Skin epidermis (tissue), 12 donors: ENCODE measurements at regions not wholly inside any gene's neighbourhood (a gene's known extent, or its start where the extent isn't known, plus 50 kb on each side); places are given as distances from the start of the nearest gene placed in this dataset.

ENCODE experiments used
- H3K27ac ChIP-seq, 21 experiments: fragments of 200-600 bp; sonication (generic) in 11 of 21; one replicate each; pipeline ENCODE4 v1.5.0; 2020; ENCODE audit warnings: mild to moderate bottlenecking in 3 of 21, inconsistent platforms in 2 of 21, moderate library complexity in 2 of 21
- H3K4me3 ChIP-seq, 7 experiments: fragments of 200-600 bp; sonication (generic) in 2 of 7; one replicate each; pipeline ENCODE4 v1.5.0; 2020; ENCODE audit warnings: inconsistent platforms in 2 of 7, mild to moderate bottlenecking in 2 of 7, moderate library complexity in 1 of 7

- H3K27ac ChIP-seq = no peak overlapping the region
- H3K4me3 ChIP-seq = no peak overlapping the region
Measured at GRCh38 chr1:195948123-195948895, 659.9 kb downstream of the KCNT2 start.

DNA sequence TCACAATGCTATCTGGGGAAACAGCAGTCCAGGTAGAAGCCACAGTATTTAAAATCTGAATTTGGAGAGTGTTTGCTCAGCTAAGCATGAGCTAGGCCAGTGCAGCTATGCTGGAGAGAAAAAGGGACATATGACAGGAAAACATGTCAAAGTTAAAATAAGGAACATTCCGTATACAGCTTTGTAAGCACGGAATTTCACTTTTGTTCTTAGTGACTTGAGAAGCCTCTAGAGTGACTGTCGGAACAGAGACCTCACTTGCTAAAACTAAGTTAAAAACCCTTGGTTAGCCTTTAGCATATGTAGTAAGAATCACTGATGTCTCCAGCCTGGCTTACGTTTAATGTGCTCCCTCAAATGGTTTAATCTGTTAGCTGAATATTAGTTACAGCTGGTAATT, 661.7 kb downstream of the KCNT2 start:
- H3K27ac ChIP-seq = no peak overlapping the region
- no peak overlapping the region for H3K4me3 ChIP-seq

DNA sequence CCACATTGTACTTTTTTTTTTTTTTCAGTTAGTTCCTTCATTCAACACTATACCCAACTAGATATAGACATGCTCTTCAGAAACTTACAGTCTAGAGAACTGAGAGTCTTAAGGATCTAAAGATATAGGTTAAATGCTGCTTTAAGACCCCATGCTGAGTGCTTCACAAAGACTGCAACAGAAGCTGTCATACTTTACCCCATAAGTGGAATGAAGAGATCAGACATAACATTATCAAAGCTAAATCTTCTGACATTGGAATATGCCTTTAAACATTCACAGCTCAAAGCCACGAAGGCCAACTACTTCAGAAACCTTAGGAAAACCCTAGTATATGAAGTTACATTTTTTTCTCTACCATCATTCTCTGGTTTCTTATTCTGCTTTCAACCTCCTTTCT, 666.4 kb downstream of the KCNT2 start:
- Histone ChIP-seq H3K4me3 (no peak overlapping the region), H3K27ac (no peak overlapping the region)

DNA sequence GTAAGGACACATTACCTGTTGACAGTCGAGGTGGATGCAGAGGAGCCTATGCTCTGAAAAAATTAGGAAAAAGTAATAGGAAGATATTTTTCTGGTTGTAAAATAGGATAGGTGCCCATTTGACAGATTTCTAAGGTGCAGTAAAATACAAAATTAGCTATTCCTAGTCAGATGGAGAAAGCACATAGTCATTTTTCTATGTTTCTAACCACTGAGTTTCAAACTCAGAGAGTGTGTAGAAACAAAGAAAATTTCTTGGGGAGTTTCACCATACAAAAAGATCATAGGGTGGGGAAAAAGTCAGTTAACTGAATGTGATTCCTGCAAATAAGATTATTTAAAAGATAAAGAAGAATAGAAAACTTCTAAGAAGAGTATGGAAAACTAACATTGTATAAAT, 666.9 kb downstream of the KCNT2 start:
- no peak overlapping the region for H3K4me3 ChIP-seq
- no peak overlapping the region for H3K27ac ChIP-seq

DNA sequence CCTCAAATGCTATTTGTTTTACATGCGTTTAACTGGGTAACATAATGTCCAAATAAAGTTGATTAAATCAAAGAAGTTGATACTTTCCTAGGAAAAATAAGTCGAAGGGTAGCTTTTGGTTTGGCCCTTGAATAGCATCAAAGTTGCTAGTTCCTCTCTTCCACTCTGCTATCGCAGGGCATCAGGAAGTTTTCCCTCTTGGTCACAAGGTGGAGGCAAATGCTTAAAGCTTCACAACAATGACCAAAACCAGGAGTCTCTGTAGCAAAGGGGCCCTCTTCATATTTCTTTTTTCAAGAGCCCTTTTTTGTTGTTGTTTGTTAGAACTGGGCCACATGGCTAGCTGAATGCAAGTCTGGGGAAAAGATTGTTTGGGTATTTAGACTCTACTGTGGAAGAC, 668.4 kb downstream of the KCNT2 start:
- Histone ChIP-seq H3K27ac (no peak overlapping the region), H3K4me3 (no peak overlapping the region)

DNA sequence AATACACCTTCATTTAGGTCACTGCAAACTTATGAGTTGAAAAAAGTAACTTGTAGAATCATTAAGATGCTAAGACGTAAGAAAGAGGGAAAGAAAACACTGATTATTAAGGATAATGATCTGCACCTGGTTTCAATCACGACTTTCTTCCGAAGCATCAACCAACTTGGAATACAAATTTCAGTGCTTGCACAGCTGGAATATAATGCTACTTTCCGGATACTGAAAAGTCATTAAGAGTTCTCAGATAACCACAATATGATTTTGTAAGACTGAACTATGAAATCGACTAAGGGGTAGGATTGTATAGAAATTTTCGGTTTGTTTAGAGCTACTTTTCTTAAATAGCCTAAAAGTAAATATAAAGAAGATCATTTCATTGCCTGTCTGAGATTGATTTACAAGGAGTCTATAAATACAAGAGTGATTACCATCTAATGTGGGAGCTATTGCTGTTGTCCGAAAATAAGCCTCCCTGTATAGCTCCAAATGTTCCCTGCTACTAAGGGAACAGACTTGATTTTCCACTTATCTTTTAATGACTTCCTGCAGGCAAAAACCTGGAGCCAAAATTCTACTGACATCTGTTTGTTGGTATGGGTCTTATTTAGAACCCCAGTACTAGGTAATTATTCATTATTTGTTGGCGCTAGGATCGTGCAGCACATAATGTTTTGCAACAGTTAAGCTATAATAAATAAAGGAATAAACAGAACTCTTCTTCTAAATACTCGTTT, 673.3 kb downstream of the KCNT2 start:
- no peak overlapping the region for H3K4me3 ChIP-seq
- no peak overlapping the region for H3K27ac ChIP-seq

GRCh38 chr1:195933835-195934234, 674.4 kb downstream of the KCNT2 start:
- Histone ChIP-seq H3K27ac (no peak overlapping the region), H3K4me3 (no peak overlapping the region)

- Histone ChIP-seq H3K4me3 (no peak overlapping the region), H3K27ac (no peak overlapping the region)
Measured at GRCh38 chr1:195915826-195916225, 692.4 kb downstream of the KCNT2 start.

GRCh38 chr1:195909061-195909460, 699.2 kb downstream of the KCNT2 start:
- H3K27ac ChIP-seq = no peak overlapping the region
- no peak overlapping the region for H3K4me3 ChIP-seq

DNA sequence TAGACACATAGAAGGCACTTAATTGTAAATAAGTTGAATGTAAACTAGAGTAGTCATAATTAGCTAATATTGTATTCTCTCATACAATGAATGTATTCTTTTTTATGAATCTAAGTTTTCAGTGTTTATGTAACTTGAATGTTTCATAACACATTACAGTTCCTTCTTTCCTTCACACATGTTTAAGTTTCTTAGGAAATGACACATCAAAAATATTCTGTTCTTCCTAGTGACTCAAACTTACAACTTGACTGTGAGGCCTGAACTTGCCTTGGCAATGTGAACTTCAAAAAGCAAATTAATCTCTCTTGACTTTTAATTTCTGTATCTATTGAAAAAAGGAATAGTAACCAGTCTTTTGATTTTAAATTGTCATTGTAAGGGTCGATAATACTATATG, 700.1 kb downstream of the KCNT2 start:
- H3K27ac ChIP-seq = no peak overlapping the region
- no peak overlapping the region for H3K4me3 ChIP-seq

DNA sequence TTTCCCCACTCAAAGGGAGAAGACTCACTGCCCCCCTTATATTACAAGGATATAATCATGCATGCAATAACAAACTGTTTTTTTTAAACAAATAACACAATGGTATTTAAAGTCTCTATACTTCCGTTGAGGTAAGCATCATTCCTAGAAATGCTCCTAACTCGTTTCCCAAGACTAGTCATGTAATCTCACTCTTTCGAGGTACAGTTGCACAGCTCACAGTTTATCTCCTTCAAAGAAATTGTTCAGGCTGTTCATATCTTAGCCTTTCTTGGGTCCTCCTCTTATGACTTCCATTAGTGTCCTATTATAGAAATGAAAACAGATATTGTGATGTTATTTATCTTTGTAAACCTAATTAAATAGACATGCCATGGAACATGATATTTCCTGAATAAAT, 705.0 kb downstream of the KCNT2 start:
- no peak overlapping the region for H3K27ac ChIP-seq
- H3K4me3 ChIP-seq = no peak overlapping the region

DNA sequence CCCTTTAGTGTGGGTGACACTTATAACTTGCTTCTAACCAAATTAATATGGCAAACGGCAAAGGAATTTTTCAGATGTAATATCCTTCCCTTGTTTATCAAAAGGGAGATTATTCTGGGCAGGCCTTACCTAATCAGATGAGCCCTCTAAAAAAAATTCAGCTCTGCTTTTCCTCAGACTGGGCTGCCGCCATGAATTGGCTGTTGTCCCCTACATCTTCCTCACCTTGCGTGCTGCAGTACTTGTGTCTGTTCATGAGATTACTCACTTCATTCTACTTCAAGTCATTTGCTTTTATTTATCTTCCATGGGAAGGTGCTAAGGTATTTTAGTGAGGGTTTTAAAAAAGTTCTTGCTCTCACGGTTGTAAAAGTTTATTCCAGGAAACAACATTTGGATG, 705.5 kb downstream of the KCNT2 start:
- Histone ChIP-seq H3K4me3 (no peak overlapping the region), H3K27ac (no peak overlapping the region)

DNA sequence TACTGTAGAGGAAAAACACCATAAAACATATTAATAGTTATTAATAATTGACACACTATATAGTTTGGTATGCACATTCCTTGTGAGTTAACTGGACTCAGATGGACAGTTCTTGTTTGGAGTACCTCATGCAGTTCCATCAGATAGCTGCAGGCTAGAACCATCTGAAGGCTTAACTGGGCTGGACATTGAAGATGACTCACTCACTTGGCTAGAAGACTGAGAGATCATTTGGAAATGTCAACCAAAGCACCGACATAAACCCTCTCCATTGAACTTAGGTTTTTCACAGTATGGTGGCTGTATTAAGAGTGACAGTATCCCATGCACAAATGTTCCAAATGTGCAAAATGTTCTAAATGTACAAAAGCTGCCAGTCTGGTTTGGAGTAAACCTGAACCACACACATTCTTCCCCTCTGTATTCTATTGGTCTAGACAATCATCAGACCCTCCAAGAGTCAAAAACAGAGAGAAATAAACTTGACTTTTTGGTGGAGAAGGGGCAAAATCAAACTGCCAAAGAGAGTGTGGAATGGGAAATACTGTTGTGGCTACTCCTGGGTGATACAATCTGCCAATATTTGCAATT, 708.4 kb downstream of the KCNT2 start:
- H3K27ac ChIP-seq = no peak overlapping the region
- no peak overlapping the region for H3K4me3 ChIP-seq

DNA sequence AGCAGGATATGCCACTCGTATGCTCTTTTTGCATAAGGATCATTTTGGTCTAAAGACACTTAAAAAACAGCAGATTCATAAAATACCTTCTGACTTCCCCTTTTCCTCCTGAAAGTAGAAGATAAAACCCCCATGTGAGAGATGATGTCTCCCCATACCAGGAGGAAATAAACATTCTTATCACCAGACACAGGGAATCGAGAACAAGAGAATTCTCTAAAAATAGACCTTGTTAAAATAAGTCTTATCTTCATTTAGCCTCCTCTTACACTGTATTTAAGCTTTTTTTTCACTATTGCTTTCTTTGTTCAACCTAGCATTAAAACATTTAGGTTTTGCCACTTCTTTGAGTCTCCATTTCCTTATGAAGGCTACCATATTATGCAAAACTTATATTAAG, 709.3 kb downstream of the KCNT2 start:
- H3K4me3 ChIP-seq = no peak overlapping the region
- no peak overlapping the region for H3K27ac ChIP-seq

- Histone ChIP-seq H3K27ac (no peak overlapping the region), H3K4me3 (no peak overlapping the region)
Measured at GRCh38 chr1:195898373-195898772, 709.9 kb downstream of the KCNT2 start.

DNA sequence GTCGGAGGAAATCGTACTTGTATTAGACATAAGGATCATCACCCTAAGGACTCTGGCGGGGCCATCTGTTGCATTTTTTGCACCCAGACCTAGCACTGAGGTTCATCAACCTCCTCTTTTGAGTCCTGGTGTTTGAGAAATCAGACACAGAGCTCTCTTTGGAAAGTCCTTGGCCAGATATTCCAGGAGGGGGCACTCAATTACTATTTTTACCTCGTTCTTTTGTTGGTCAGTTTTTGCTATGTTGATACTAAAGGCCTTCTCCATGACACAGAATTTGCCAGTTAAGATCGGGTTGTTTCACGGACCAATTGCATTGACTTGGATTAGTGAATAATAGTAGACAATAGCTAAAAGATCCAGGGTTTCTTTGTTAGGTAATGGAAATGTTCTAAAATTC, 711.2 kb downstream of the KCNT2 start:
- H3K4me3 ChIP-seq = no peak overlapping the region
- no peak overlapping the region for H3K27ac ChIP-seq

GRCh38 chr1:195894411-195894810, 713.8 kb downstream of the KCNT2 start:
- Histone ChIP-seq H3K4me3 (no peak overlapping the region), H3K27ac (no peak overlapping the region)

GRCh38 chr1:195886000-195886399, 722.2 kb downstream of the KCNT2 start:
- Histone ChIP-seq H3K4me3 (no peak overlapping the region), H3K27ac (no peak overlapping the region)

DNA sequence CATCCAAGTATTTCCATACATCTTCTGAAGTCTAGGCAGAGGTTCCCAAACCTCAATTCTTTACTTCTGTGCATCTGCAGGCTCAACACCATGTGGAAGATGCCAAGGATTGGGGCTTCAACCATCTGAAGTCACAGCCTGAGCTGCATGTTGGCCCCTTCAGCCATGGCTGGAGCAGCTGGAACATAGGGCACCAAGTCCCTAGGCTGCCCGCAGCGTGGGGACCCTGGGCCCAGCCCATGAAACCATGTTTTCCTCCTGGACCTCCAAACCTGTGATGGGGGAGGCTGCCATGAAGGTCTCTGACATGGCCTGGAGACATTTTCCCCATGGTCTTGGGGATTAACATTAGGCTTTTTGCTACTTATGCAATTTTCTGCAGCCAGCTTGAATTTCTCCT, 729.8 kb downstream of the KCNT2 start:
- no peak overlapping the region for H3K27ac ChIP-seq
- H3K4me3 ChIP-seq = no peak overlapping the region

DNA sequence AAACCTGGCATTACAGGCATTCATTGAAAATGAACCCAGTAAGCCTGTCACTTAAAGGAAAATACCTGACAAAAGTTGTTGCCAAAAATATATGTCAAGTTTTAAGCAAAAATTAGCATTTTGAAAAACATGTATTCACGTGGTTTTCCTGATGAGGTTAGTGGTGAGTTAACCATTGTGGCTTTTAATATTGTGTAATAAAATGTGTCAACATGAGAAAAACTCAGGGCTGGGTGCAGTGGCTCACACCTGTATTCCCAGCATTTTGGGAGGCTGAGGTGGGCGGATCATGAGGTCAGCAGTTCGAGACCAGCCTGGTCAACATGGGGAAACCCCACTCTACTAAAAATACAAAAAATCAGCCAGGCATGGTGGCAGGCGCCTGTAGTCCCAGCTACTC, 731.4 kb downstream of the KCNT2 start:
- H3K4me3 ChIP-seq = no peak overlapping the region
- no peak overlapping the region for H3K27ac ChIP-seq

- H3K4me3 ChIP-seq = no peak overlapping the region
- no peak overlapping the region for H3K27ac ChIP-seq
Measured at GRCh38 chr1:195872376-195872775, 735.9 kb downstream of the KCNT2 start.
